ENCODE measurements at regions not wholly inside any gene's neighbourhood (a gene's known extent, or its start where the extent isn't known, plus 50 kb on each side); places are given as distances from the start of the nearest gene placed in this dataset.
A peak's percentile ranks its signal among the peaks of the same experiment; 100 is the strongest.

DNA sequence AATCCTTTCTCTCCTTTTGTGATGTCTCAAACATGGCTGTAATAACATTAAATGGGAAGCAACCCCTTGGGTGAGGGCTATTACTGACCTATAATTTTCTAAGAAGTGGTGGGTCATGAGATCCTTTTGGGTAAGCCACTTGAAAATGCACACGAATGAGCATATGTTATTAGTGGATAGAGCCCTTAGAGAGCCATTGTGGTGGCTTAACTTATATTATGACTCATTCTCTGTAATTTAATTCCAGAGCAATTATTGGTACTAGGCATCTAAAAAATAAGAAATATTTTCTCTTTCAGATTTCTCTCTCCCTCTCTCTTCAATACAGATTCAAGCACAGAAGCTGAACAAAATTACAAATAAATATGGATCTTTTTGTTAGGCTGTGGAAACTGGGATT lies 1177.4 kb upstream of the PHF14 start:
- no peaks in the 10 kb centered on the region for H3K36me3 ChIP-seq
- H3K27ac ChIP-seq, result no peak overlapping the region
- no peaks in the 10 kb centered on the region for H3K4me1 ChIP-seq
- H3K9me3 ChIP-seq, result peaks cover 0 to 11% (median 0%) of the 10 kb centered on the region in 4 donors
- H3K4me3 ChIP-seq, result no peak overlapping the region
- H3K27me3 ChIP-seq, result no peaks in the 10 kb centered on the region
- intact Hi-C loops (cut with DNase I; ENCODE audit: low total_unique reads), result no loop called here
- 68 to 80% (median 70%) methylated on average over 1 of the region's 1 CpG for WGBS, 5 donors
- DNase-seq, result no peak
- TF ChIP-seq POLR2AphosphoS5 (IDR thresholded peaks at IDR 0.05), result no peak
- TF ChIP-seq, protein P1, sequence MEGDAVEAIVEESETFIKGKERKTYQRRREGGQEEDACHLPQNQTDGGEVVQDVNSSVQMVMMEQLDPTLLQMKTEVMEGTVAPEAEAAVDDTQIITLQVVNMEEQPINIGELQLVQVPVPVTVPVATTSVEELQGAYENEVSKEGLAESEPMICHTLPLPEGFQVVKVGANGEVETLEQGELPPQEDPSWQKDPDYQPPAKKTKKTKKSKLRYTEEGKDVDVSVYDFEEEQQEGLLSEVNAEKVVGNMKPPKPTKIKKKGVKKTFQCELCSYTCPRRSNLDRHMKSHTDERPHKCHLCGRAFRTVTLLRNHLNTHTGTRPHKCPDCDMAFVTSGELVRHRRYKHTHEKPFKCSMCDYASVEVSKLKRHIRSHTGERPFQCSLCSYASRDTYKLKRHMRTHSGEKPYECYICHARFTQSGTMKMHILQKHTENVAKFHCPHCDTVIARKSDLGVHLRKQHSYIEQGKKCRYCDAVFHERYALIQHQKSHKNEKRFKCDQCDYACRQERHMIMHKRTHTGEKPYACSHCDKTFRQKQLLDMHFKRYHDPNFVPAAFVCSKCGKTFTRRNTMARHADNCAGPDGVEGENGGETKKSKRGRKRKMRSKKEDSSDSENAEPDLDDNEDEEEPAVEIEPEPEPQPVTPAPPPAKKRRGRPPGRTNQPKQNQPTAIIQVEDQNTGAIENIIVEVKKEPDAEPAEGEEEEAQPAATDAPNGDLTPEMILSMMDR (IDR thresholded peaks at IDR 0.05), result no peak
- no peak for TF ChIP-seq EP300 (IDR thresholded peaks at IDR 0.05)
- no peak for TF ChIP-seq POLR2A (IDR thresholded peaks at IDR 0.05)

DNA sequence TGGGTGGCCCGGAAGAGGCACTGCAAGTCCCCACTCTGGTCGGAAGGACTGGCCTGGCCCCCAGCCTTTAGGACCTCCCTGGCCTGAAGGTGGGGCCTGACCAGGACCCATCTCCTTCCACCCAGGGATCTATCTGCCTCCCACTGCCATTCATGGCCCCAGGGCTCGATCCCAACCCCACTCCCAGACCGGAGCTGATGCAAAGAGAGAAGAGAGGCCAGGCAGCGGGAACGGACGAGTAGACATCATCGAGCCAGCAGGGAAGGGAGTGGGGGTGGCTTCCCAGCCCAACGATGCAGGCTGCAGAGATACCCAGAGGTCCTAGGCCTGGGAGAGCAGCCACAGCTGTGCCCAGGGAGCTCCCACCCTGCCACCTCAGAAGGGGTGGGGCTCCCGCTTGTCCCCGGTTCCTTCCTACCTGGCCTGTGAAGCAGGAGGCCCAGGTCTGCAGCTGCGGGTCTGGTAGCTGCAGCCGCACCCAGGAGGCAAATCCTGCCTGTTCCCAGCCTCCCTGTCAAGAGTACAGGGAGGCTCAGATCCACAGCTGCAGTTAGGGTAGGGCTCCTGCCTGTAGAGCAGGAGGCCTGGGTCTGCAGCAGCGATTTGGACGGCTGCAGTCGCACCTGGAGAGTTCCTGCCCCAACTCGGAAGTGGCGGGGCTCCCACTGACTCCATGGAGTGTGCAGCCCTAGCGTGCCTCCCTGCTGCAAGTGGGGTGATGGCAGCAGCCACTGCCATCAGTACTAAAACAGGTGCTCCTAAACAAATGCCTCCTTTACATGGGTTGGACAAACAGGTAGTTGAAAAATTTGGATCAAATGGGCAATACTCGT lies 1151.0 kb upstream of the PHF14 start:
- H3K36me3 ChIP-seq, result no peaks in the 10 kb centered on the region
- peaks cover 0 to 25% (median 13%) of the 10 kb centered on the region in 4 donors for H3K9me3 ChIP-seq
- no peaks in the 10 kb centered on the region for H3K4me1 ChIP-seq
- H3K27me3 ChIP-seq, result no peaks in the 10 kb centered on the region
- H3K4me3 ChIP-seq, result no peak overlapping the region
- TF ChIP-seq, protein P1 (IDR thresholded peaks at IDR 0.05), result no peak
- TF ChIP-seq POLR2A (IDR thresholded peaks at IDR 0.05) (no peak), EP300 (IDR thresholded peaks at IDR 0.05) (no peak), POLR2AphosphoS5 (IDR thresholded peaks at IDR 0.05) (no peak)
- no peak for DNase-seq
- 74 to 89% (median 84%) methylated on average over 18 to 20 of the region's 20 CpGs for WGBS, 5 donors
- intact Hi-C loops (cut with DNase I; ENCODE audit: low total_unique reads), result no loop called here
- no peak overlapping the region for H3K27ac ChIP-seq

DNA sequence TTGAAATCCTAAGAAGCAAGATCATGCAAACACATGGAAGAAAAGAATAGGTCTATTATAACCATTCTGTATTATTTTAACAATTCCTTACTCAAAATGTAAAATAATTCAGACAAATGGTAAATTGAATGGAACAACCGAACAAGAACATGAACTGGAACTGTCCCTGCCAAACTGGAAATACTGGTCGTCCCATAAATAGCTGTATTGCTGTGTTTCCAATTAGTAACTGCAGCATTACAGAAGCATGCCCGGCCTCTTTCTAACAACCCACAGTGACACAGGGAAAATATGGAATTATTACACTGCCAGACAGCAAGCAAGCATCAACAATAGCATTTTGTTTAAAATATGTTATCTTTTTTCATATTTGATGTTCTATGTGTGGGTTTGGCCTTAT lies 1138.5 kb upstream of the PHF14 start:
- no peak overlapping the region for H3K4me3 ChIP-seq
- no peaks in the 10 kb centered on the region for H3K4me1 ChIP-seq
- no peaks in the 10 kb centered on the region for H3K9me3 ChIP-seq
- no peak overlapping the region for H3K27ac ChIP-seq
- H3K36me3 ChIP-seq, result no peaks in the 10 kb centered on the region
- intact Hi-C loops (cut with DNase I; ENCODE audit: low total_unique reads), result no loop called here
- no peaks in the 10 kb centered on the region for H3K27me3 ChIP-seq
- peak in 1 of 2 donors; percentile 55 for DNase-seq
- TF ChIP-seq, protein P1 (IDR thresholded peaks at IDR 0.05), result no peak
- TF ChIP-seq POLR2A (IDR thresholded peaks at IDR 0.05) (no peak), POLR2AphosphoS5 (IDR thresholded peaks at IDR 0.05) (no peak), EP300 (IDR thresholded peaks at IDR 0.05) (no peak)
- 31 to 63% (median 52%) methylated on average over 3 of the region's 3 CpGs for WGBS, 5 donors

DNA sequence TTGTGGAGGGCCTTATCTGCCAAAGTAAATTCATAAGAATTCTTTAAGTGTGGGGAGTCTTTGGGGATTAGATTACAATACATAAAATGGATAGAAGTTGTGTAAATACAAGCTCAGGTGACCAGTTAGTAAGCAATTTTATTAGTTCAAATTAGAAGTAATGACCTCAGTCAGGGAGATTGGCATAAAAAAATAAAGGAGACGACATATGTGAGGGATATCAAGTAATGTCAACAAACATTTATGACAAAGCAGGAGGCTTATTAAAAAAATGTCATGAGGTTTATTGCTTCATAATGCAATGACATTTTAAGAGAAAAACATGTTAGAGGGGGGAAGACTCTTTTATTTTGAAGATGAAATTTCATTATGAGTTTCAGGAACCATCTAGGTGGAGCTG lies 1137.0 kb upstream of the PHF14 start:
- 31 to 56% (median 45%) methylated on average over 1 of the region's 1 CpG for WGBS, 5 donors
- Histone ChIP-seq H3K36me3 (no peaks in the 10 kb centered on the region), H3K4me1 (no peaks in the 10 kb centered on the region), H3K9me3 (no peaks in the 10 kb centered on the region), H3K27me3 (no peaks in the 10 kb centered on the region), H3K27ac (no peak overlapping the region), H3K4me3 (no peak overlapping the region)
- intact Hi-C loops (cut with DNase I; ENCODE audit: low total_unique reads), result no loop called here
- TF ChIP-seq POLR2AphosphoS5 (IDR thresholded peaks at IDR 0.05) (no peak), POLR2A (IDR thresholded peaks at IDR 0.05) (no peak), EP300 (IDR thresholded peaks at IDR 0.05) (no peak)
- TF ChIP-seq, protein P1 (IDR thresholded peaks at IDR 0.05), result no peak
- DNase-seq, result no peak
